ENCODE measurements at regions not wholly inside any gene's neighbourhood (a gene's known extent, or its start where the extent isn't known, plus 50 kb on each side); places are given as distances from the start of the nearest gene placed in this dataset.

DNA sequence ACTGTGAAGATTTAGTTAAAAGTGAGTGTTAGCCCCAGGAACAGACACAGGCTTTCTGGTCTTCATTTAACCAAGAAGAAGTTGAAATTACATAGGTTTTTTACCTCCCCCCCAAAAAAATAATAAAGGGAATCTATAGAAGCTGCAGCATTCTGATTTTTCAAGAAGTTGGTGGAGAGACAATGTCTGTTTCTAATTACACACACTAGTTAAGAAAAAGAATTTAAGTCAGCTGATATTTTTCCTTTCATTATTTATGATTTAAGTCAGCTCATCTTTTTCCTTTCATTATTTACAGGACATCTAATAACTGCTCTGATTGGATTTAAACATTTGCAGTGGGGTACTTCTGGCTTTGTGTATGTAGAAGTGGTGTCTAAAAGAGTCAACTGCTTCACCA lies 201.4 kb upstream of the NRP1 start:
- TF ChIP-seq, protein P1, sequence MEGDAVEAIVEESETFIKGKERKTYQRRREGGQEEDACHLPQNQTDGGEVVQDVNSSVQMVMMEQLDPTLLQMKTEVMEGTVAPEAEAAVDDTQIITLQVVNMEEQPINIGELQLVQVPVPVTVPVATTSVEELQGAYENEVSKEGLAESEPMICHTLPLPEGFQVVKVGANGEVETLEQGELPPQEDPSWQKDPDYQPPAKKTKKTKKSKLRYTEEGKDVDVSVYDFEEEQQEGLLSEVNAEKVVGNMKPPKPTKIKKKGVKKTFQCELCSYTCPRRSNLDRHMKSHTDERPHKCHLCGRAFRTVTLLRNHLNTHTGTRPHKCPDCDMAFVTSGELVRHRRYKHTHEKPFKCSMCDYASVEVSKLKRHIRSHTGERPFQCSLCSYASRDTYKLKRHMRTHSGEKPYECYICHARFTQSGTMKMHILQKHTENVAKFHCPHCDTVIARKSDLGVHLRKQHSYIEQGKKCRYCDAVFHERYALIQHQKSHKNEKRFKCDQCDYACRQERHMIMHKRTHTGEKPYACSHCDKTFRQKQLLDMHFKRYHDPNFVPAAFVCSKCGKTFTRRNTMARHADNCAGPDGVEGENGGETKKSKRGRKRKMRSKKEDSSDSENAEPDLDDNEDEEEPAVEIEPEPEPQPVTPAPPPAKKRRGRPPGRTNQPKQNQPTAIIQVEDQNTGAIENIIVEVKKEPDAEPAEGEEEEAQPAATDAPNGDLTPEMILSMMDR (IDR thresholded peaks at IDR 0.05), result no peak
- TF ChIP-seq POLR2A (IDR thresholded peaks at IDR 0.05), result no peak
